ENCODE measurements at regions not wholly inside any gene's neighbourhood (a gene's known extent, or its start where the extent isn't known, plus 50 kb on each side); places are given as distances from the start of the nearest gene placed in this dataset.

- TF ChIP-seq CTCF (conservative IDR thresholded peaks at IDR 0.05; ENCODE audit: low read depth, low read length): no peak
- no peak for TF ChIP-seq EZH2 (IDR thresholded peaks at IDR 0.05; ENCODE audit: low read length, unreplicated experiment)
- TF ChIP-seq EZH2phosphoT487 (IDR thresholded peaks at IDR 0.05; ENCODE audit: borderline replicate concordance, low read length): no peak
Measured at GRCh38 chr12:46071335-46071734, 81.0 kb upstream of the SCAF11 start.
